ACC112 (cell line): ENCODE measurements at regions not wholly inside any gene's neighbourhood (a gene's known extent, or its start where the extent isn't known, plus 50 kb on each side); places are given as distances from the start of the nearest gene placed in this dataset.
"Not testable (repeated sequence)": the region's sequence is repeated elsewhere in the genome, so short reads cannot be mapped to it uniquely, and the experiment has no call there.

Experiments used
- H2AFZ ChIP-seq: fragments of 200-600 bp; sonication (generic); one replicate; pipeline ENCODE4 v1.6.0; 2017; ENCODE audit warnings: antibody characterized with exemption, low read length; ENCODE audit not compliant: unreplicated experiment
- H3K27ac ChIP-seq: fragments of 200-600 bp; sonication (generic); 2 replicates; pipeline ENCODE4 v1.5.1; 2014; ENCODE audit warnings: low read depth, mild to moderate bottlenecking, antibody characterized with exemption, low read length, moderate library complexity
- H3K27me3 ChIP-seq: fragments of 200-600 bp; sonication (generic); 2 replicates; pipeline ENCODE4 v1.6.1; 2014; ENCODE audit warnings: mild to moderate bottlenecking, antibody characterized with exemption, low read length, moderate library complexity, mixed read lengths; ENCODE audit not compliant: insufficient read depth
- H3K36me3 ChIP-seq: fragments of 200-600 bp; sonication (generic); 2 replicates; pipeline ENCODE4 v1.6.1; 2016; ENCODE audit warnings: mild to moderate bottlenecking, antibody characterized with exemption, low read length, moderate library complexity, mixed read lengths; ENCODE audit not compliant: insufficient read depth
- H3K4me1 ChIP-seq: fragments of 200-600 bp; sonication (generic); one replicate; pipeline ENCODE4 v1.6.1; 2016; ENCODE audit warnings: low read length, mixed read lengths; ENCODE audit not compliant: insufficient read depth, unreplicated experiment, control insufficient read depth
- H3K4me3 ChIP-seq: fragments of 200-600 bp; sonication (generic); 2 replicates; pipeline ENCODE4 v1.5.1; 2014; ENCODE audit warnings: mild to moderate bottlenecking, low read depth, low read length
- H3K79me2 ChIP-seq: fragments of 200-600 bp; sonication (generic); one replicate; pipeline ENCODE4 v1.6.0; 2016; ENCODE audit warnings: low read length; ENCODE audit not compliant: control insufficient read depth, unreplicated experiment, insufficient read depth

- Histone ChIP-seq H2AFZ (no peak overlapping the region), H3K27ac (no peak overlapping the region), H3K27me3 (peaks cover 58% of the 10 kb centered on the region), H3K4me1 (no peaks in the 10 kb centered on the region), H3K4me3 (no peak overlapping the region), H3K36me3 (no peaks in the 10 kb centered on the region), H3K79me2 (no peaks in the 10 kb centered on the region)
Measured at GRCh38 chr11:64428693-64429092, 69.7 kb downstream of the RPS6KA4 start.

GRCh38 chr11:64429970-64430369, 71.0 kb downstream of the RPS6KA4 start:
- Histone ChIP-seq H3K27me3 (peaks cover 55% of the 10 kb centered on the region), H3K4me1 (no peaks in the 10 kb centered on the region), H2AFZ (no peak overlapping the region), H3K36me3 (no peaks in the 10 kb centered on the region), H3K27ac (no peak overlapping the region), H3K79me2 (no peaks in the 10 kb centered on the region), H3K4me3 (no peak overlapping the region)

GRCh38 chr11:64430645-64431044, 71.7 kb downstream of the RPS6KA4 start:
- Histone ChIP-seq H2AFZ (no peak overlapping the region), H3K27ac (no peak overlapping the region), H3K4me3 (no peak overlapping the region), H3K27me3 (peaks cover 60% of the 10 kb centered on the region), H3K79me2 (no peaks in the 10 kb centered on the region), H3K4me1 (no peaks in the 10 kb centered on the region), H3K36me3 (no peaks in the 10 kb centered on the region)

GRCh38 chr11:64436000-64436399, 77.0 kb downstream of the RPS6KA4 start:
- H2AFZ ChIP-seq, result no peak overlapping the region
- H3K79me2 ChIP-seq, result no peaks in the 10 kb centered on the region
- H3K27me3 ChIP-seq, result peaks cover 51% of the 10 kb centered on the region
- H3K27ac ChIP-seq, result no peak overlapping the region
- H3K4me1 ChIP-seq, result peaks cover 9% of the 10 kb centered on the region
- no peaks in the 10 kb centered on the region for H3K36me3 ChIP-seq
- H3K4me3 ChIP-seq, result no peak overlapping the region

GRCh38 chr11:64437426-64437825, 78.5 kb downstream of the RPS6KA4 start:
- Histone ChIP-seq H3K79me2 (no peaks in the 10 kb centered on the region), H2AFZ (no peak overlapping the region), H3K27me3 (peaks cover 50% of the 10 kb centered on the region), H3K4me3 (no peak overlapping the region), H3K4me1 (peaks cover 9% of the 10 kb centered on the region), H3K27ac (no peak overlapping the region), H3K36me3 (no peaks in the 10 kb centered on the region)

- H3K4me3 ChIP-seq, result no peak overlapping the region
- H3K27me3 ChIP-seq, result peaks cover 48% of the 10 kb centered on the region
- H3K4me1 ChIP-seq, result peaks cover 9% of the 10 kb centered on the region
- no peaks in the 10 kb centered on the region for H3K36me3 ChIP-seq
- H2AFZ ChIP-seq, result no peak overlapping the region
- H3K79me2 ChIP-seq, result no peaks in the 10 kb centered on the region
- no peak overlapping the region for H3K27ac ChIP-seq
Measured at GRCh38 chr11:64438986-64439771, 80.2 kb downstream of the RPS6KA4 start.

- not testable (repeated sequence) for H3K36me3 ChIP-seq, H3K79me2 ChIP-seq, H3K4me3 ChIP-seq, H3K4me1 ChIP-seq, H2AFZ ChIP-seq, H3K27ac ChIP-seq
- peaks cover 52% of the 10 kb centered on the region for H3K27me3 ChIP-seq
Measured at GRCh38 chr11:64439772-64440491, 81.0 kb downstream of the RPS6KA4 start.

- H3K4me1 ChIP-seq, result peaks cover 4% of the 10 kb centered on the region
- no peak overlapping the region for H3K27ac ChIP-seq
- no peak overlapping the region for H3K4me3 ChIP-seq
- peaks cover 48% of the 10 kb centered on the region for H3K27me3 ChIP-seq
- H3K36me3 ChIP-seq, result no peaks in the 10 kb centered on the region
- no peaks in the 10 kb centered on the region for H3K79me2 ChIP-seq
- H2AFZ ChIP-seq, result no peak overlapping the region
Measured at GRCh38 chr11:64441127-64441526, 82.2 kb downstream of the RPS6KA4 start.

- peaks cover 4% of the 10 kb centered on the region for H3K4me1 ChIP-seq
- no peaks in the 10 kb centered on the region for H3K36me3 ChIP-seq
- peaks cover 42% of the 10 kb centered on the region for H3K27me3 ChIP-seq
- H3K4me3 ChIP-seq, result no peak overlapping the region
- no peak overlapping the region for H2AFZ ChIP-seq
- H3K27ac ChIP-seq, result no peak overlapping the region
- H3K79me2 ChIP-seq, result no peaks in the 10 kb centered on the region
Measured at GRCh38 chr11:64443001-64443400, 84.0 kb downstream of the RPS6KA4 start.

GRCh38 chr11:64444838-64445441, 86.0 kb downstream of the RPS6KA4 start:
- Histone ChIP-seq H3K36me3 (no peaks in the 10 kb centered on the region), H3K27me3 (peaks cover 28% of the 10 kb centered on the region), H3K4me1 (peaks cover 10% of the 10 kb centered on the region), H3K4me3 (no peak overlapping the region), H3K27ac (no peak overlapping the region), H3K79me2 (no peaks in the 10 kb centered on the region), H2AFZ (no peak overlapping the region)
